ENCODE measurements at regions not wholly inside any gene's neighbourhood (a gene's known extent, or its start where the extent isn't known, plus 50 kb on each side); places are given as distances from the start of the nearest gene placed in this dataset.
"Not testable (repeated sequence)": the region's sequence is repeated elsewhere in the genome, so short reads cannot be mapped to it uniquely, and the experiment has no call there.

GRCh38 chr5:3099954-3100353 is 348.5 kb upstream of the IRX2 start:
- DNase-seq, result no peak

- no peak for DNase-seq
Measured at GRCh38 chr5:3099526-3099925, 348.0 kb upstream of the IRX2 start.

- no peak for DNase-seq
Measured at GRCh38 chr5:3098821-3099220, 347.3 kb upstream of the IRX2 start.

- no peak for DNase-seq
Measured at GRCh38 chr5:3092664-3093063, 341.2 kb upstream of the IRX2 start.

- DNase-seq, result no peak
Measured at GRCh38 chr5:3092211-3092610, 340.7 kb upstream of the IRX2 start.

GRCh38 chr5:3091040-3091774 is 339.7 kb upstream of the IRX2 start:
- DNase-seq, result no peak

GRCh38 chr5:3090305-3090704 is 338.8 kb upstream of the IRX2 start:
- DNase-seq, result not testable (repeated sequence)

GRCh38 chr5:3080366-3080765 is 328.9 kb upstream of the IRX2 start:
- no peak for DNase-seq

- no peak for DNase-seq
Measured at GRCh38 chr5:3077684-3078083, 326.2 kb upstream of the IRX2 start.

GRCh38 chr5:3075309-3075708 is 323.8 kb upstream of the IRX2 start:
- DNase-seq, result no peak

GRCh38 chr5:3068401-3068800 is 316.9 kb upstream of the IRX2 start:
- DNase-seq, result no peak

GRCh38 chr5:3060283-3060682 is 308.8 kb upstream of the IRX2 start:
- no peak for DNase-seq

GRCh38 chr5:3059488-3059887 is 308.0 kb upstream of the IRX2 start:
- DNase-seq, result no peak

GRCh38 chr5:3058942-3059341 is 307.5 kb upstream of the IRX2 start:
- no peak for DNase-seq

GRCh38 chr5:3056866-3057265 is 305.4 kb upstream of the IRX2 start:
- DNase-seq, result no peak

- no peak for DNase-seq
Measured at GRCh38 chr5:3051400-3051799, 299.9 kb upstream of the IRX2 start.

GRCh38 chr5:3050863-3051262 is 299.4 kb upstream of the IRX2 start:
- DNase-seq, result no peak

GRCh38 chr5:3049261-3049660 is 297.8 kb upstream of the IRX2 start:
- DNase-seq, result no peak

GRCh38 chr5:3047212-3047774 is 295.8 kb upstream of the IRX2 start:
- no peak for DNase-seq

- no peak for DNase-seq
Measured at GRCh38 chr5:3043600-3043999, 292.1 kb upstream of the IRX2 start.

GRCh38 chr5:3041001-3041400 is 289.5 kb upstream of the IRX2 start:
- no peak for DNase-seq

- DNase-seq, result no peak
Measured at GRCh38 chr5:3036041-3036788, 284.7 kb upstream of the IRX2 start.

- no peak for DNase-seq
Measured at GRCh38 chr5:3035452-3035851, 284.0 kb upstream of the IRX2 start.

GRCh38 chr5:3034881-3035280 is 283.4 kb upstream of the IRX2 start:
- DNase-seq, result no peak
